Loucy (cell line): ENCODE measurements at regions not wholly inside any gene's neighbourhood (a gene's known extent, or its start where the extent isn't known, plus 50 kb on each side); places are given as distances from the start of the nearest gene placed in this dataset.
"Not testable (repeated sequence)": the region's sequence is repeated elsewhere in the genome, so short reads cannot be mapped to it uniquely, and the experiment has no call there.

Experiments used
- H2AFZ ChIP-seq: fragments of 200-600 bp; sonication (generic); 2 replicates; pipeline ENCODE4 v1.6.0; 2016; ENCODE audit warnings: antibody characterized with exemption, mild to moderate bottlenecking, low read length, moderate library complexity
- H3F3A ChIP-seq: fragments of 200-600 bp; 2 replicates; pipeline ENCODE4 v1.6.0; 2016; ENCODE audit warnings: antibody characterized with exemption, low read depth, mild to moderate bottlenecking
- H3K27me3 ChIP-seq: fragments of 200-600 bp; sonication (generic); 2 replicates; pipeline ENCODE4 v1.6.1; 2014; ENCODE audit warnings: low read length, mild to moderate bottlenecking; ENCODE audit not compliant: insufficient read depth, poor library complexity, severe bottlenecking
- H3K36me3 ChIP-seq: fragments of 200-600 bp; sonication (generic); 2 replicates; pipeline ENCODE4 v1.6.1; 2016; ENCODE audit warnings: low read length; ENCODE audit not compliant: insufficient read depth
- H3K4me1 ChIP-seq: fragments of 200-600 bp; sonication (generic); 2 replicates; pipeline ENCODE4 v1.5.1; 2014; ENCODE audit warnings: low read length, mild to moderate bottlenecking; ENCODE audit not compliant: insufficient read depth, poor library complexity, severe bottlenecking
- H3K4me2 ChIP-seq: fragments of 200-600 bp; sonication (generic); 2 replicates; pipeline ENCODE4 v1.6.0; 2014; ENCODE audit warnings: antibody characterized with exemption, low read length, low read depth, mild to moderate bottlenecking; ENCODE audit not compliant: poor library complexity, severe bottlenecking
- H3K4me3 ChIP-seq: fragments of 200-600 bp; sonication (generic); 2 replicates; pipeline ENCODE4 v1.5.1; 2014; ENCODE audit warnings: low read length, mild to moderate bottlenecking, mixed read lengths; ENCODE audit not compliant: poor library complexity, severe bottlenecking
- H3K79me2 ChIP-seq: fragments of 200-600 bp; sonication (generic); 2 replicates; pipeline ENCODE4 v1.6.1; 2014; ENCODE audit warnings: low read length; ENCODE audit not compliant: insufficient read depth
- H3K9ac ChIP-seq: fragments of 200-600 bp; sonication (generic); 2 replicates; pipeline ENCODE4 v1.6.0; 2014; ENCODE audit warnings: mild to moderate bottlenecking, low read depth, low read length, moderate library complexity; ENCODE audit not compliant: poor library complexity, severe bottlenecking
- H3K9me2 ChIP-seq: fragments of 200-600 bp; sonication (generic); replicated peaks from 2 replicates; pipeline ENCODE4 v1.6.1; 2016; ENCODE audit warnings: low read depth, low read length, mixed read lengths
- H3K9me3 ChIP-seq: fragments of 200-600 bp; sonication (generic); 2 replicates; pipeline ENCODE4 v1.6.1; 2014; ENCODE audit warnings: mild to moderate bottlenecking, antibody characterized with exemption, low read length, low read depth; ENCODE audit not compliant: insufficient read depth
- H4K20me1 ChIP-seq: fragments of 200-600 bp; sonication (generic); 2 replicates; pipeline ENCODE4 v1.6.0; 2014; ENCODE audit warnings: antibody characterized with exemption, low read length, mild to moderate bottlenecking; ENCODE audit not compliant: insufficient read depth, poor library complexity, severe bottlenecking

- not testable (repeated sequence) for H2AFZ ChIP-seq, H3K9ac ChIP-seq, H3K4me2 ChIP-seq, H3K4me1 ChIP-seq, H3K79me2 ChIP-seq, H3K27me3 ChIP-seq, H3K4me3 ChIP-seq, H3K9me2 ChIP-seq, H3F3A ChIP-seq, H3K36me3 ChIP-seq, H3K9me3 ChIP-seq, H4K20me1 ChIP-seq
Measured at GRCh38 chr7:76862241-76862640, 169.9 kb downstream of the SPDYE17 start.

- not testable (repeated sequence) for H3K9me3 ChIP-seq, H3K9me2 ChIP-seq, H3K36me3 ChIP-seq, H3K79me2 ChIP-seq, H3K4me2 ChIP-seq, H3K4me1 ChIP-seq, H2AFZ ChIP-seq, H3K27me3 ChIP-seq, H3K4me3 ChIP-seq, H4K20me1 ChIP-seq, H3F3A ChIP-seq, H3K9ac ChIP-seq
Measured at GRCh38 chr7:76859933-76860332, 172.2 kb downstream of the SPDYE17 start.

GRCh38 chr7:76854631-76855030 is 177.5 kb downstream of the SPDYE17 start:
- H3K4me1 ChIP-seq, H3K9me2 ChIP-seq: not testable (repeated sequence)

GRCh38 chr7:76852787-76853584 is 179.2 kb downstream of the SPDYE17 start:
- H2AFZ ChIP-seq, H3K4me2 ChIP-seq, H3F3A ChIP-seq, H3K9ac ChIP-seq, H3K27me3 ChIP-seq, H3K36me3 ChIP-seq, H3K79me2 ChIP-seq, H3K9me3 ChIP-seq, H4K20me1 ChIP-seq, H3K4me3 ChIP-seq, H3K9me2 ChIP-seq, H3K4me1 ChIP-seq: not testable (repeated sequence)

More at GRCh38 chr7:76854631-76855030, 177.5 kb downstream of the SPDYE17 start:
- not testable (repeated sequence) for H3K36me3 ChIP-seq, H3K9me3 ChIP-seq, H3K27me3 ChIP-seq, H3F3A ChIP-seq, H4K20me1 ChIP-seq, H3K4me2 ChIP-seq, H2AFZ ChIP-seq, H3K9ac ChIP-seq, H3K79me2 ChIP-seq, H3K4me3 ChIP-seq

GRCh38 chr7:76852362-76852761 is 179.8 kb downstream of the SPDYE17 start:
- not testable (repeated sequence) for H3K4me3 ChIP-seq, H3F3A ChIP-seq, H2AFZ ChIP-seq, H3K9ac ChIP-seq, H3K4me1 ChIP-seq, H4K20me1 ChIP-seq, H3K27me3 ChIP-seq, H3K79me2 ChIP-seq, H3K9me3 ChIP-seq, H3K9me2 ChIP-seq, H3K4me2 ChIP-seq, H3K36me3 ChIP-seq

GRCh38 chr7:76851617-76852016 is 180.5 kb downstream of the SPDYE17 start:
- not testable (repeated sequence) for H3K4me3 ChIP-seq, H2AFZ ChIP-seq, H3K36me3 ChIP-seq, H3K27me3 ChIP-seq, H3K4me1 ChIP-seq, H3K9me3 ChIP-seq, H3K79me2 ChIP-seq, H3F3A ChIP-seq, H3K9me2 ChIP-seq, H4K20me1 ChIP-seq, H3K9ac ChIP-seq, H3K4me2 ChIP-seq

- H2AFZ ChIP-seq, H3K27me3 ChIP-seq, H3K9me2 ChIP-seq, H3K9me3 ChIP-seq, H4K20me1 ChIP-seq, H3K4me2 ChIP-seq, H3K79me2 ChIP-seq, H3K4me3 ChIP-seq, H3K4me1 ChIP-seq, H3K36me3 ChIP-seq, H3F3A ChIP-seq, H3K9ac ChIP-seq: not testable (repeated sequence)
Measured at GRCh38 chr7:76849887-76850563, 182.1 kb downstream of the SPDYE17 start.
